ENCODE measurements at regions not wholly inside any gene's neighbourhood (a gene's known extent, or its start where the extent isn't known, plus 50 kb on each side); places are given as distances from the start of the nearest gene placed in this dataset.

- no peak for TF ChIP-seq IRF3 (IDR thresholded peaks at IDR 0.05; ENCODE audit: low read depth, low read length)
- no peak for TF ChIP-seq RXRA (IDR thresholded peaks at IDR 0.05; ENCODE audit: borderline replicate concordance, low read depth)
- TF ChIP-seq USF2 (IDR thresholded peaks at IDR 0.05; ENCODE audit: borderline replicate concordance, low read depth, low read length): no peak
- no peak for TF ChIP-seq CHD2 (IDR thresholded peaks at IDR 0.05; ENCODE audit: low read length, partially characterized antibody)
- TF ChIP-seq TCF12 (IDR thresholded peaks at IDR 0.05): no peak
Measured at GRCh38 chr16:61382435-61382834, 653.8 kb downstream of the CDH8 start (continued).

GRCh38 chr16:61379311-61379710, 656.9 kb downstream of the CDH8 start:
- Histone ChIP-seq H3F3A (replicated peaks; ENCODE audit: insufficient read depth) (no peaks in the 10 kb centered on the region), H3K9me2 (no peaks in the 10 kb centered on the region), H3K4me1 (ENCODE audit: control insufficient read depth in 1 of 2, insufficient read depth in 2 of 2, low read depth in 1 of 2, low read length in 1 of 2) (no peaks in the 10 kb centered on the region), H2AFZ (ENCODE audit: low read depth) (no peak overlapping the region), H3K27ac (ENCODE audit: low read depth in 2 of 2, low read length in 1 of 2) (no peak overlapping the region), H3K79me2 (ENCODE audit: insufficient read depth) (no peaks in the 10 kb centered on the region), H3K9ac (no peak overlapping the region), H3K36me3 (replicated peaks in 1 of 2; ENCODE audit: control insufficient read depth in 1 of 2, insufficient read depth in 2 of 2, low read length in 1 of 2) (no peaks in the 10 kb centered on the region), H3K9me3 (no peaks in the 10 kb centered on the region), H3K4me2 (no peak overlapping the region), H3K4me3 (ENCODE audit: low read depth in 2 of 2, low read length in 1 of 2) (no peak overlapping the region), H4K20me1 (ENCODE audit: insufficient read depth) (no peaks in the 10 kb centered on the region), H3K27me3 (ENCODE audit: insufficient read depth) (no peaks in the 10 kb centered on the region)
- ChIA-PET POLR2A (no interaction called here), CTCF (no interaction called here)
- no peak for DNase-seq
- 27% methylated on average over 2 of the region's 2 CpGs for WGBS (ENCODE audit: low lambda C conversion rate)
- no peak for TF ChIP-seq GABPA (IDR thresholded peaks at IDR 0.05; ENCODE audit: low read depth)
- TF ChIP-seq MEF2A (IDR thresholded peaks at IDR 0.05; ENCODE audit: borderline replicate concordance, low read depth): no peak
- TF ChIP-seq RAD21 (IDR thresholded peaks at IDR 0.05; ENCODE audit: low read length): no peak
- no peak for TF ChIP-seq FOXM1 (IDR thresholded peaks at IDR 0.05; ENCODE audit: low read depth)
- no peak for TF ChIP-seq EZH2phosphoT487 (IDR thresholded peaks at IDR 0.05; ENCODE audit: borderline replicate concordance, low read depth)
- TF ChIP-seq CTCF (IDR thresholded peaks at IDR 0.05): no peak
- TF ChIP-seq TCF12 (IDR thresholded peaks at IDR 0.05): no peak
- no peak for TF ChIP-seq MXI1 (IDR thresholded peaks at IDR 0.05; ENCODE audit: low read depth, low read length)
- TF ChIP-seq NRF1 (IDR thresholded peaks at IDR 0.05; ENCODE audit: low read depth, low read length): no peak
- no peak for TF ChIP-seq REST (IDR thresholded peaks at IDR 0.05; ENCODE audit: low read depth, low read length)
- no peak for TF ChIP-seq ZBTB33 (IDR thresholded peaks at IDR 0.05; ENCODE audit: borderline replicate concordance, low read depth)
- TF ChIP-seq POLR2AphosphoS5 (IDR thresholded peaks at IDR 0.05; ENCODE audit: low read depth, low read length): no peak
- no peak for TF ChIP-seq MAX (IDR thresholded peaks at IDR 0.05; ENCODE audit: low read depth)

Measured in SK-N-SH (cell line).